ENCODE measurements at regions not wholly inside any gene's neighbourhood (a gene's known extent, or its start where the extent isn't known, plus 50 kb on each side); places are given as distances from the start of the nearest gene placed in this dataset.
A peak's percentile ranks its signal among the peaks of the same experiment; 100 is the strongest.

- no peak for DNase-seq
These were observed 143.4 kb downstream of the DLEU7 start for GRCh38 chr13:50699874-50700663.

- no peak for DNase-seq
These were observed 142.7 kb downstream of the DLEU7 start for GRCh38 chr13:50700664-50701305.

GRCh38 chr13:50701469-50701868, 142.0 kb downstream of the DLEU7 start:
- no peak for DNase-seq

GRCh38 chr13:50706505-50706904, 137.0 kb downstream of the DLEU7 start:
- DNase-seq: no peak

GRCh38 chr13:50707628-50708027, 135.9 kb downstream of the DLEU7 start:
- no peak for DNase-seq

DNA sequence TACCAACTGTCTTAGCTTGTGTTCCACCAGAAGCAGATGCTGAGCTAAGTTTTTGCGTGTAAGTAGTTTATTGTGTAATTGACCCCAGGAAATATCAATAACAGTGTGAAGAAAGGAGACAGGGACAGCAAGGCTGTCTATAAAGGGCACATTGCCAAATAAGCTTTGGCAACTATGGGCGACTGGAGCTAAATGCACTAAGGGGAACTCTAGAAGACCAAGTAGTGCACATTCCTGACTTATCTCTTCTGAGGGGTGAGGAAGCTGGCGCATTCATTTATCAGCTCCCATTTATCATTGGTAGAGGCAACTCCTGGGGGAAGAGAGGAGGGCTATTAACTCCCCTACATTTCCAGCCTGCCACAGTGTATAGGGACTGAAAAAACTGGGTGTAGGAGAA, 135.0 kb downstream of the DLEU7 start:
- no peak for DNase-seq

DNA sequence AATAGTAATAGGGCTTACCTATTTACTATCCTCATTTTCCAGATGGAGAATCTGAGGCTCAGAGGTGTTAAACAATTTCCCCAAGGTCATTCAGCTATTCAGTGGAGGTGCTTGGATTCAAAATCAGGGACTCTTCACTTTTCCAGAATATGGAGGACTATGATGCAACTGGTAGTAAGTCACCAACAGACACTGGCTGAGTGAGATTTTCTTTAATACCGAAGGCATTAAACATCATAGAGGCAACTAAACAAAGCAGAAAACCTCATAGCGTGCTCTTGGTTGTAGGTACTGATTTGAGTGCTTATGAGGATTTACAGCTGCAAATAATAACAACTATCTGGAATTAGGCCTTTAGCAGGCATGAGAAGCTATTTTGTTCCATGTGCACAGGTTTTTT, 134.4 kb downstream of the DLEU7 start:
- DNase-seq: no peak

DNA sequence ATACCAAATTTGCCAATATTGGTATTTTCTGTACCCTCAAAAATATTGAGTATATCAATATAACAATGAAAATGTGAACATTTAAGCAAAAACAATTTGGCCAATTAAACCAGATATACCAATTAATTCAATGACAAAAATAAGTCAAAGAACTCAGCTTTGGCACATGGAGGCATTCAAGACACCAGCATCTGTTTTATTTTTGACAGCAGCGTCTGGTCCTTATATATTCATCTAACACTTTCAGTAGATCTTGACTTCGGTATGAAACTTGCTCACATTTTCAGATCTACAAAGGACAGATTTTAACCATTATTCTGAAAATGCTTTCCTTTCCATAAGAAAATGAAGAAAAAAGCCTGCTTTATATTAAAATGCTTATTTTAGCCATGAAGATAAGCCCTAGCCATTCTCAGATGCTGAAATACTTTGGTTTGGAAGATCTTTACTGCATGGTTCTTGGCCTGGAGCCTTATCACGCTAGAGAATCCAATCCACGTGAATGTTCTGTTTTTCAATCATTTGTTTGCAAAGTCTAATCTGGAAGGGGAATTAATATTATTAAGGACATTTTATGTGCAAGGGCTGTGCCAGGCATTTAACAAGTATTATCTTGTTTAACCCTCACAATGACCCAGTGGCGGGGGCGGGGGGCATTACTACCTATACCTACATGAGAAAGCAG, 132.2 kb downstream of the DLEU7 start:
- DNase-seq: no peak

DNA sequence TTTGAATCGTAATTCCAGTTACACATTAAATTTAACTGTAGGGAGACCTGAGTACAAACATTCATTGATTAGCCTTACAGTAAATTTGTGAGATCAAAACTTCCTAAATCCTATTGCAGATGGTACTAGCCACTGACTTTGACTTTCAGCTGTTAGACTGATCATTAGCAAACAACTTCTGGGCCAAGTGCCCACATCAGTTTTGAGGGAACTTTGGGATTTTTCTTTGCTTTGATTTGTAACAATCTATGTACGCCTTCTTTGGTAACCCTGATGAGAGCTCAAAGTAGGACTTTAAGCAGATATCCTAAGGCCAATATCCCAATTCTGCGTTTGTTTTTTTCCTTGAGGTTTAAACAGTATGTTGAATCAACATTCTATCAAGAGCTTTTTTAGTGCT, 131.5 kb downstream of the DLEU7 start:
- DNase-seq: no peak

GRCh38 chr13:50712456-50712855, 131.0 kb downstream of the DLEU7 start:
- no peak for DNase-seq

DNA sequence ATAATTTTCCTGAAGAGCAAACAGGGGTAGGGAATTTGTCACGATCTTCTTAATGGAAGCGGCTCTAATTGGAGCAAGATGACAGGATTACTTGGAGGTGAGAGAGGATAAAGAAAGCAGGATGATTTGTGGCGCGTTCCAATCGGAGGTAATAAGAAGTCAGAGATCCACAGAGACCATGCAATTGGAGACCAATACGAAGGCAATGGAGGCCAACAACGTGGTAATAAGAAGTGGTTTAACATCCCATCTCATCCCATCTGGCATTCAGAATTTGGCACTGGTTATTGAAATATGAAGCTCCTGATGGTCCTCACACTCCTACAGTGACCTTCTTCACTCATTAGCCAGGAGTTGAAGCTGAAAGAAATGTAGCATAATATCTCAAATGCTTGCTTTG, 130.6 kb downstream of the DLEU7 start:
- no peak for DNase-seq

DNA sequence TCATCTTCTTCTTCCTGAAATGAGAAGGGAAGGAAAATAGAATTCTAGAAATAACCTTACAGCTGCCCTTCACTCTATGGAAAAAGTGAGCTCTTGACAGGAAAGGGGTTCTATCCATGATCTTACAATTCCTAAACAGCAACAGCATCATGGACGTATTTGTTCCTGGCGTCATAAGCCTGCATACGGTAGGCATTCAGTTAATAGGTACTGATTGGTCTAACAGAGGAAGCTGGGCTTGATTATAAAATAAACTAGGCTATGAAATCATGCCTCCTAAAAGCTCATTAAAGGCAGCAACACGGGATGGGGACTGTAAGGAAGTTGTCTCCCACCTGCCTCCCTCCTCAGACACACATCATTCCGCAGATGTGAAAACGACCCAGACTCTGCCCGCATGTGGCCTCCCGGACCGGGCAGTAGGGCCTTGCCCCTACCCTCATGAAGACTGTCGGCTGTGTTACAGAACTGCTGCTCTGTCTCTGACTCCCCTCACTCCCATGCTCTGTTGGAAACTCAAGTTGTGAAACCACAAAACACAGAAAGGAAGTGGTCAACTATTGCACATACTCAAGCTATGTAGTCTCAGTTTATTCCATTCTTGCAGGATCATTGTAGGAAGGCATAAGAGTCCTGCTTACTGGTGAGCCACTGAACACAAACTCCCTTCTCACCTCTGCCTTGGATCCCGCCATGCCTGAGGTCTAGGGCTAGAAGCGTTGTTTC, 129.8 kb downstream of the DLEU7 start:
- DNase-seq: peak; percentile 46

DNA sequence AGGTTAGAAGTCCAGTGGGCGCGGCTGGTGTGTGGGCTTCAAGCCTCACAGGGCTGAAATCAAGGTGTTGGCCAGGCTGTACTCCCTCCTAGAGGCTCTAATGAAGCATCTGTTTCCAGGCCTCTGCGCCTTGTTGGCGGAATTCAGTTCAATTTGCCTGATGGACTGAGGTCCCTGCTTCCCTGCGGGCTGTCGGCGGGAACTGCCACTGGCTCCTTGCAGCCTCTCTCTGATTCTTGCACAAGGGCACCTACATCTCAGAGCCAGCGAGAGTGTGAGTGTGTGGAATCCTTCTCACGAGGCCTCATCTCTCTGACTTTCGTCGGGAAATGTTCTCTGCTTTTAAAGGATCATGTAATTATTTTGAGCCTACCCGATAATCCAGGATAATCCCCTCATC, 128.6 kb downstream of the DLEU7 start:
- no peak for DNase-seq

DNA sequence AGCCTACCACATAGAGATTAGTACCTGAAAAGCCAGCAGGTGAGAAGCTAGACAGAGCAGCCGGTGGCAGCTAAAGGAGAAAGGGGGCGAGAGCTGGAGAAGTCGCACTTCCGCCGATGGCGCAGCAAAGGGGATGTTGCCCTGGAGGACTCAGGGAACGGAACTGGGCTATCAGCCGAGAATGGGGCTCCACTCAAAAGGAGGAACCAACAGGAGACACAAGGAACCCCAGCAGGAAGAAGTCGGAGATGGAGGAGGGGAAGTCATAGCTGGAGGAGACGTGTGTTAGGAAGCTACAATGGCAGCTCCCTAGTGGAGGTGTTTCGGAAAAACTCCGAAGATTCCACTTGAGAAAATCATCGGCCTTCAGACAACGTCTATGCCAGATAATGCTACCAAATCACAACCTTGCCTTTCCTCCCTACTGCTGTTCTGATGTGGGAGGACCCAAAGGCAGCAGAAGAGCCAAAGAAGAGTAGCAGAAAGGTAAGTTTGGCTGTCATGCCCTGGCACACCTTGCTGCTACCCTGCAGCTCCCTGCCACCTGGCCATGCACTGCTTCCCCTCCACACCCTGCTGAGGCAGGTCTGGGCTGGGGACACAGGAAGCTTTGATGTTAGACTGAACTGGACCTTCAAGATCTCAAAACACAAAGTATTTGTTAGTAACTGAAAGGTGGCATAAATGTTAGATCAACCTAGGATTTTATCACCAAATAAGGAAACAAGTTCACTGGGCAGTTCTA, 127.9 kb downstream of the DLEU7 start:
- DNase-seq: peak; percentile 12

DNA sequence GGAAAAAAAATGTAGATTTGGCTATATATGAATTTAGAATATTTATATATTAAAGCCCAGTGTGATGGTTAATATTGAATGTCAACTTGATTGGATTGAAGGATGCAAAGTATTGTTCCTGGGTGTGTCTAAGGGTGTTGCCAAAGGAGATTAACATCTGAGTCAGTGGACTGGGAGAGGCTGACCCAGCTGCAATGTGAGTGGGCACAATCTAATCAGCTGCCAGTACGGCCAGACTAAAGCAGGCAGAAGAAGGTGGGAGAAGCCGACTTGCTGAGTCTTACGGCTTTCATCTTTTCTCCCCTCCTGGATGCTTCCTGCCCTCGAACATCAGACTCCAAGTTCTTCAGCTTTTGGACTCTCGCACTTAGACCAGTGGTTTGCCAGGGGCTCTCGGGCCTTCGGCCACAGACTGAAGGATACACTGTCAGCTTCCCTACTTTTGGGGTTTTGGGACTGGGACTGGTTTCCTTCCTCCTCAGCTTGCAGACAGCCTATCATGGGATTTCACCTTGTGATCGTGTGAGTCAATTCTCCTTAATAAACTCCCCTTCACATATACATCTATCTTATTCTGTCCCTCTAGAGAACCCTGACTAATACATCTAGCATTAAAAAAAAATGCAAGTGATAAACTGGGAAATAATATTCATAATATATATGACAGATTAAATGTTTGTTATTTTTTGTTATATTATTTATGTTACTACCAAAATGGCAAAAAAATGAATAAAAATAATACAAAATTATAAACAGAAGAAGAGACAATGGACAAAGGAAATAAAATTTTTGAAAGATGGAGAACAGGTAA, 122.4 kb downstream of the DLEU7 start:
- DNase-seq: no peak

DNA sequence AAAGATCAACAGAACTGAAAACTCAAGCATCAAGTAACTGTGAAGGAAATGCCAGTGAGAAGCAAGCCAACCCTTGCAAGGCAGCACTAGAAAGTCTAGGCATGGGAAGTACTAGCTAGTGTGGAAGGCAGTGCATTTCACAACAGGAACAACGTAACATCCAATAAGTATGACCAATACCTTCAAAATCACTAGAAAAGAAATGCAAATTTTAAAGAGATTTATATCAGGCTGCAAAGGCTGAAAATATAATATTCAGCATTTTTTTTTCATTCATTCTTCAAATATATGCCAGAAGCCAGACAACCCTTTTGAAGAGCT, 121.9 kb downstream of the DLEU7 start:
- no peak for DNase-seq

GRCh38 chr13:50722440-50723125, 120.9 kb downstream of the DLEU7 start:
- DNase-seq: no peak

- no peak for DNase-seq
These were observed 119.1 kb downstream of the DLEU7 start for GRCh38 chr13:50724438-50724837.

GRCh38 chr13:50724913-50725312, 118.6 kb downstream of the DLEU7 start:
- DNase-seq: no peak

DNA sequence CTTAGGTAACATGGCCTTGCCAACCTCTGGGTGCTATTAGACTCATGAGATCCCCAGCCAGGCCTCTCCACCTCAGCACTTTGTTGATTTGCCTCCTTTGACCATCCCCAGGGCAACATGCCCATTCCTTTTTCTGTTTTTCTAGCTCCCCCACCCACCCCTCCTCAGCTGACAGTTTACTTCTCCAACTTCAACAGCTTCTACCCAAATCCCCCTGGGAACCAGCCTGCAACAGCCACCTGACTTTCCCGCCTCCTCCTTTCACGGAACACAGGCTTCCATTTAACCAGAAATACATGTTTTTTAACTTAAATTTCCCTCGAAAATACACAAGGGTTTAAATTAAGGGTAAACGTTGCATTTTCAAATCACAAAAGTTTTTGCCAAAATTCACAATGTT, 117.3 kb downstream of the DLEU7 start:
- DNase-seq: no peak

DNA sequence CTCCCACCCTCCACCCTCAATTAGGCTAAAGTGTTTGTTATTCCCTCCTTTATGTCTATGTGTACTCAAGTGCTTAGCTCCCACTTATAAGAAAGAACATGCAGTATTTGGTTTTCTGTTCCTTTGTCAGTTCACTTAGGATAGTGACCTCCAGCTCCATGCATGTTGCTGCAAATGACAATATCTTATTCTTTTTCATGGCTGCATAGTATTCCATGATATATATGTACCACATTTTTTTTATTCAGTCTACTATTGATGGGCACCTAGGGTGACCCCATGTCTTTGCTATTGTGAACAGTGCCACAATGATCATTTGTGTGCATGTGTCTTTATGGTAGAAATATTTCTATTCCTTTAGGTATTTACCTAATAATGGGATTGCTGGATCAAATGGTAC, 114.3 kb downstream of the DLEU7 start:
- no peak for DNase-seq
